Immature natural killer cell (primary cell): ENCODE measurements at regions not wholly inside any gene's neighbourhood (a gene's known extent, or its start where the extent isn't known, plus 50 kb on each side); places are given as distances from the start of the nearest gene placed in this dataset.

ENCODE experiments used
- DNase-seq, 3 donors: peaks; one replicate each; pipeline ENCODE4 v3.0.0; 2022; ENCODE audit warnings: mixed read lengths in 1 of 3
- H3K27ac Mint-ChIP-seq, 6 donors: one replicate each; pipeline ENCODE4 v1.8.0; 2020; ENCODE audit warnings: mixed read lengths in 6 of 6, mild to moderate bottlenecking in 5 of 6, inconsistent platforms in 4 of 6, moderate library complexity in 3 of 6
- H3K27me3 Mint-ChIP-seq, 3 donors: one replicate each; pipeline ENCODE4 v1.8.0; 2020 to 2021; ENCODE audit warnings: low read depth in 3 of 3, mild to moderate bottlenecking in 3 of 3, mixed read lengths in 3 of 3, moderate library complexity in 3 of 3, inconsistent platforms in 1 of 3
- H3K36me3 Mint-ChIP-seq, 3 donors: one replicate each; pipeline ENCODE4 v1.8.0; 2020; ENCODE audit warnings: mixed read lengths in 3 of 3, inconsistent platforms in 2 of 3, mild to moderate bottlenecking in 2 of 3
- H3K4me1 Mint-ChIP-seq, 2 donors: one replicate each; pipeline ENCODE4 v1.8.0; 2020; ENCODE audit warnings: inconsistent platforms in 2 of 2, mild to moderate bottlenecking in 2 of 2, mixed read lengths in 2 of 2, moderate library complexity in 1 of 2
- H3K4me3 Mint-ChIP-seq, 5 donors: one replicate each; pipeline ENCODE4 v1.8.0; 2020; ENCODE audit warnings: mild to moderate bottlenecking in 5 of 5, mixed read lengths in 5 of 5, inconsistent platforms in 3 of 5, moderate library complexity in 3 of 5
- H3K9me3 Mint-ChIP-seq, 6 donors: one replicate each; pipeline ENCODE4 v1.8.0; 2020; ENCODE audit warnings: mild to moderate bottlenecking in 6 of 6, mixed read lengths in 6 of 6, inconsistent platforms in 4 of 6, moderate library complexity in 3 of 6

DNA sequence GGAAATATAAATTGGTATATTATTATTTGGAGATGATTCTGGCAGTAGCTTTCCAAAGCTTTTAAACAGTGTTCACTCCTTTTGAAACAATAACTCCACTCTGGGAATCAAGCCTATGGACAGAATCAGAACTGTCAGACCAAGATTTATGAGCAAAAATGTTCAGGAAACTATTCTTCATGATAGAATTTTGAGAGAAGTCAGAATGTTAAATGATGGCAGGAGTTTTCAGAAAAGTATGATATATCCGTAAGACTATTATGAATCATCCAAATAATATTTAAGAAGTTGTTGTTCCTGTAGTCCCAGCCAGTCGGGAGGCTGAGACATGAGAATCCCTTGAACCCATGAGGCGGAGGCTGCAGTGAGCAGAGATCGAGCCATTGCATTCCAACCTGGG lies 50.5 kb upstream of the ADGRG2 start:
- no peak overlapping the region for H3K4me3 Mint-ChIP-seq
- no peak overlapping the region for H3K27ac Mint-ChIP-seq
- H3K9me3 Mint-ChIP-seq, result no peaks in the 10 kb centered on the region
- H3K27me3 Mint-ChIP-seq, result peaks cover 0 to 2% (median 2%) of the 10 kb centered on the region in 3 donors
- H3K36me3 Mint-ChIP-seq, result no peaks in the 10 kb centered on the region
- H3K4me1 Mint-ChIP-seq, result peaks cover 11 to 15% of the 10 kb centered on the region in 2 donors
- DNase-seq, result no peak

DNA sequence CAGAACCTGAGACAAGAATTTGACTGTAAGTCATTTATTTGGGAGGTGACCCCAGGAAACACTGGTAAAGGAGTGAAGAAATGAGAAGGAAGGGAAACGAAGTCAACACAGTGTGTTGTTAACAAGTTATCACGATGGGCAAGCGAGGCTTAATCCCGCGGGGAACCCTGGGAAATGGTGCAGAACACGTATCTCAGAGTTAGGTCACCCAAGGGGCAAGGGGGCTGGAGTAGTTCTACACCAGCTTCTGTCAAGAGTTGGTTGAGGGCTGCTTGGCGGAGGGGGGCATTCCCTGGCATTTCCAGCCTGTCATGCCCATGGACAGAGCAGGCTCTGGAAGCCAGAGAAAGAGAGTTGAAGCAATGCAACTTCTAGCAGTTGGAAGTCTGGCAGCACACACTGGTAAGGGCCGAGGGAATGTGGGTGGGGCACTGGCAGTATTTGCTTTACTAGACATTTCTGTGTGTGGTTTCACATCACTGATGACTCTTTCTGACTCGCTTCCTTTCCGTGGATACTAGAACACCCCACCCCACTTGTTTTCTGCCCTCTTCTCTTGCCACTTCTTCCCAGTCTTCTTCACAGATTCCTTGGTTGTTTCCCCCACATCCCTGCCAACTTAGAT lies 52.2 kb upstream of the ADGRG2 start:
- no peaks in the 10 kb centered on the region for H3K36me3 Mint-ChIP-seq
- H3K4me3 Mint-ChIP-seq, result peak overlapping the region in 1 of 5 donors; percentile 22
- H3K27me3 Mint-ChIP-seq, result peaks cover 0 to 4% (median 2%) of the 10 kb centered on the region in 3 donors
- no peak for DNase-seq
- peaks cover 11 to 15% of the 10 kb centered on the region in 2 donors for H3K4me1 Mint-ChIP-seq
- H3K27ac Mint-ChIP-seq, result peak overlapping the region in 3 of 6 donors; percentile 0 to 57 (median 32)
- no peaks in the 10 kb centered on the region for H3K9me3 Mint-ChIP-seq

DNA sequence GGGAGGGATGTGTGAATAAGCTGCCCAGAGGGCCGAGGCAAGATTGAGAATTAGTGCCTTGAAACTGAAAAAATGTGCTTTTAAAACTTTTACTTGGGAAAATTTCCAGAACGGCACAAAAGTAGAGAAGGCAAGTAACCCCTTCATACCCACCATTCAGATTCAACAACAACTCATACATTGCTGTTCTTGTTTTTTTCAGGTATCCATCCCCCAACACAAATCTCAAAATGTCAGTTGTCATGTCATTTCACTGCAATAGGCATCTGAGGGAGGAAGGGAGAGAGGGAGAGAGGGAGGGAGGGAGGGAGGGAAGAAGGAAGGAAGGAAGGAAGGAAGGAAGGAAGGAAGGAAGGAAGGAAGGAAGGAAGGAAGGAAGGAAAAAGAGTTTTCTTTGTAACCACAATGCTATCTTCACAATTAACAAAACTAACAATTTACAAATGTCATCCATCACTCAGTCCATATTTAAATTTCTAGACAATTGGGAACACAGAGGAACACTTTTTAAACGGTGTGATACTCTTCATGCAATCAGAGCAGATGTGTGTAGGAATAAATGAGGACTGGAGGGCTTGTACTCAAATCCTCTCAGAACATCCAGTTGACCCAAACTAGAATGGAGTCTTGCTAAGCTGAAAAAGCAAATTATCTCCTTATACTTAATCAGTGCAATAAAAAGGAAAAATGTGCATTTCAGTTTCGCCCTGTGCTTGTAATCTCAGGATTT lies 54.8 kb upstream of the ADGRG2 start:
- H3K27ac Mint-ChIP-seq, result no peak overlapping the region
- no peaks in the 10 kb centered on the region for H3K36me3 Mint-ChIP-seq

DNA sequence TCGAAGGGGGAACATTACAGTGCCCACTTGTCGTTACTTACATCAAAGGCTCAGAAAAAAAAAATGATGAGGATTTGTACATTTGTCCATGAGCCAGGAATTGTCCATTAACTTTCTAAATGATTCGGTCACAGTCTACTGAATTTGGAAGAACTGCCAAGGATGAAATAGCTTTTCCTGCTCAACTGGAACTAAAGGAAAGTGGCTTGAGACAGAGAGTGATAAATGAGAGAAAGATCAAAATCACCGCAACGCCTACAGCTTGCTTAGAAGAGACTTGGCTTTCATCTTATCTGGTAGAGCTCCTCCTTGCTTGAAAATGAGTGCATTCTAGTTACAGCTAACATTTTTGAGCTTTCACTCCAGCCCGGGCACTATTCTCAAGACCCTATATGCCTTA lies 55.5 kb upstream of the ADGRG2 start:
- peaks cover 0 to 3% (median 0%) of the 10 kb centered on the region in 6 donors for H3K9me3 Mint-ChIP-seq
- H3K4me3 Mint-ChIP-seq, result no peak overlapping the region
- H3K36me3 Mint-ChIP-seq, result no peaks in the 10 kb centered on the region
- no peak overlapping the region for H3K27ac Mint-ChIP-seq
- peaks cover 0 to 5% (median 2%) of the 10 kb centered on the region in 3 donors for H3K27me3 Mint-ChIP-seq
- peaks cover 11 to 15% of the 10 kb centered on the region in 2 donors for H3K4me1 Mint-ChIP-seq
- no peak for DNase-seq

More for the DNA sequence above, 54.8 kb upstream of the ADGRG2 start:
- Mint-ChIP-seq H3K4me3 (no peak overlapping the region), H3K4me1 (peaks cover 11 to 15% of the 10 kb centered on the region in 2 donors), H3K27me3 (peaks cover 0 to 5% (median 3%) of the 10 kb centered on the region in 3 donors), H3K9me3 (peaks cover 0 to 3% (median 0%) of the 10 kb centered on the region in 6 donors)
- no peak for DNase-seq

DNA sequence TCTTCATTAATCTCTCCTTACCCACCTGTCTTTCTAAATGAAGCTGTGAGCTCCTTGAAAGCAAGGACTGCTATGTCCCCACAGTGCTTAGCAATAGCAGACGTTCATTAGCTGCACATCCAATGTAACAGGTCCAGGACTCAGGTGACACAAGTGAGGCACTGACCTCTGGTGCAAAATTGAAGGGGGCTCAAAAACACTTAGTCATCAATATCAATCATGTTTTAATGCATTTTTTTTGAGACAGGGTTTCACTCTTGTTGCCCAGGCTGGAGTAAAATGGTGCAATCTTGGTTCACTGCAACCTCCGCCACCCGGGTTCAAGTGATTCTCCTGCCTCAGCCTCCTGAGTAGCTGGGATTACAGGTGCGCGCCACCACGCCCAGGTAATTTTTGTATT lies 56.1 kb upstream of the ADGRG2 start:
- H3K36me3 Mint-ChIP-seq, result no peaks in the 10 kb centered on the region
- H3K4me3 Mint-ChIP-seq, result no peak overlapping the region
- no peak overlapping the region for H3K27ac Mint-ChIP-seq
- H3K9me3 Mint-ChIP-seq, result peaks cover 0 to 3% (median 0%) of the 10 kb centered on the region in 6 donors
- peaks cover 0 to 6% (median 2%) of the 10 kb centered on the region in 3 donors for H3K27me3 Mint-ChIP-seq
- DNase-seq, result no peak
- peaks cover 11 to 15% of the 10 kb centered on the region in 2 donors for H3K4me1 Mint-ChIP-seq

DNA sequence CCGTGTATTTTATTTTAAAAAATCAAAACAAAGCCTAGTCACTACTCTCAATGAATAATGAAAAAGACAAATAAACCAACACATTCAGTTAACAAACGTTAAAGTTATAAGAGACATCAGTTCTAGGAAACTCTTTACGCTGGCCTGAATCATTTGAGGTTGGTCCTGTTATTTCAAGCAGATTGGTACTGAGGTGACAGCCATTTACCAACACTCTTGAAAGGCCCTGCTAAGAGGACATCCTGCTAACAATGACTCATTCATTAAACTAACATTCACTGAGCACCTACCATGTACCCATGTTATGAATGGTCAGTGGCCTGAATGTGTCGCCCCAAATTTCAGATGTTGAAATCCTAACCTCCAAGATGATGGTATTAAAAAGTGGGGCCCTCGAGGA lies 57.1 kb upstream of the ADGRG2 start:
- no peak for DNase-seq
- Mint-ChIP-seq H3K4me3 (no peak overlapping the region), H3K27ac (no peak overlapping the region), H3K9me3 (peaks cover 0 to 3% (median 0%) of the 10 kb centered on the region in 6 donors), H3K36me3 (no peaks in the 10 kb centered on the region), H3K4me1 (peaks cover 11 to 15% of the 10 kb centered on the region in 2 donors), H3K27me3 (peaks cover 0 to 5% (median 2%) of the 10 kb centered on the region in 3 donors)

DNA sequence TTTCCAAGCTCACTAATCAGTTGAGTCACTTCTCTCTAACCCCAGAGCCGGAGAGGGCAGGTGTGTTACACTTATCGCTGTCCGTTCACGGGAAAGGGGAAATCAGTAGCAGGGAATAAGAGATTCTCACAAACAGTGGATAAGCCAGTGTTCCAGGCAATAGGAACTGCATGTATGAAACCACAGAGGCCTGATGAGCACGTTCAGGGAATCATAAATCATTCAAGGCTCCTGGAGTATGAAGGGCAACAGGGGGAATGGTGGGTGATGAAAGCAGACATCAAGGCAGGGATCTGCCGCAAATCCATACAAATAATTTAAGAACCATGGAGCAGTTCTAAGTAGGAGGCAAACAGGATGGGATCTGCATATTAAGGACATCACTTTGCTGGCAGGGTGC lies 59.1 kb upstream of the ADGRG2 start:
- H3K9me3 Mint-ChIP-seq, result peaks cover 0 to 3% (median 0%) of the 10 kb centered on the region in 6 donors
- no peaks in the 10 kb centered on the region for H3K36me3 Mint-ChIP-seq
- peaks cover 3 to 6% of the 10 kb centered on the region in 2 donors for H3K4me1 Mint-ChIP-seq
- DNase-seq, result no peak
- H3K27me3 Mint-ChIP-seq, result peaks cover 0 to 5% (median 2%) of the 10 kb centered on the region in 3 donors
- H3K27ac Mint-ChIP-seq, result no peak overlapping the region
- no peak overlapping the region for H3K4me3 Mint-ChIP-seq

DNA sequence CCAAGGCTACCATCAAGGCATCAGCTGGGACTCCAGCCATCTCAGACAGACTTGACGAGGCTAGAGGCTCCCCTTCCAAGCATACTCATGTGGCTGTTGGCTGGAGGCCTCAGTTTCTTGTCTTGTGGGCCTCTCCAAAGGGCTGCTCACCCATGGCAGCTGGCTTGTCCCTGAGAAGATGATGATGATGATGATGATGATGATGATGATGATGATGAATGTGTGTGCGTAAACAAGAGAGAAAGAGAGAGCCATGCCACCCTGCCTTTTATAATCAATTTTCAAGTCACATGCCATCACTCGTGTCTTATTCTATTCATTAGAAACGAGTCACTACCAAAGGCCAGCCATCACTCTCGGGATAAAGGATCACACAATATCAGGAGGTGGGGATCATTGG lies 60.5 kb upstream of the ADGRG2 start:
- Mint-ChIP-seq H3K27ac (no peak overlapping the region), H3K9me3 (peaks cover 0 to 3% (median 0%) of the 10 kb centered on the region in 6 donors), H3K4me3 (no peak overlapping the region), H3K36me3 (no peaks in the 10 kb centered on the region), H3K27me3 (peaks cover 0 to 5% (median 2%) of the 10 kb centered on the region in 3 donors), H3K4me1 (no peaks in the 10 kb centered on the region)
- no peak for DNase-seq

DNA sequence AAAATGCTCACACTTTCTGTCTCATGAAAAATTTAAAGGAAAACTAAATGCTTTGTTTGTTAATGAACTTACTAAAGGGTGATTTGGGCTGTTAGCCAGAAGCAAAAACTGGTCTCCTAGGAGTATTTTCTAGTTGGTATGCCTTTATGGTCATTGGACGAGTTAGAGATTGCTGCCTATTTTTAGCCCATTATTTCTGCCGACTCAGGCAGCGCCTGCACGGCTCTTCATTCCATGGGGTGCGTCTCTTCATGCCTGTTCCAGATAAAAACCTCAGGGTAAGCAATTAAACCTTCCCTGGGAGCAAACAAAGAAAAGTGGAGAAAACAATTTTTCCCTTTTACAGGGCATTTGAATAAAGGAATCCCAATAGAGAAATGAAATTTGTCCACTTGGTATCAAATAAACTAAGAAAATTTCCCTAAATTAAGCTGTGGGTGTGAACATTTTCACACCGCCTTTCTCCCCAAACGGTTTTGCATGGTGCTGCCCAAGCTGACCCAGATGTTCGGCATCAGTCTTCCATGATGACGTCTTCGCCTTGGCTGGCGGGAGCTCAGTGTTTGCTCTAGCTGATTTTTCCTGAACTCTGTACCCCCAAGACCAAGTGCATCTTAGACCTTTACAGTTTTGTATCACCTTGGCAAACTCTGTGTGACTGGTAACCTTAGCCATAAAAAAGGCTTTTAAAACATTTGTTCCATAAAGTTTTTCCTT lies 61.7 kb upstream of the ADGRG2 start:
- Mint-ChIP-seq H3K27ac (no peak overlapping the region), H3K4me3 (no peak overlapping the region), H3K4me1 (no peaks in the 10 kb centered on the region), H3K36me3 (no peaks in the 10 kb centered on the region), H3K27me3 (peaks cover 0 to 5% (median 0%) of the 10 kb centered on the region in 3 donors), H3K9me3 (peaks cover 0 to 3% (median 0%) of the 10 kb centered on the region in 6 donors)
- DNase-seq, result no peak

DNA sequence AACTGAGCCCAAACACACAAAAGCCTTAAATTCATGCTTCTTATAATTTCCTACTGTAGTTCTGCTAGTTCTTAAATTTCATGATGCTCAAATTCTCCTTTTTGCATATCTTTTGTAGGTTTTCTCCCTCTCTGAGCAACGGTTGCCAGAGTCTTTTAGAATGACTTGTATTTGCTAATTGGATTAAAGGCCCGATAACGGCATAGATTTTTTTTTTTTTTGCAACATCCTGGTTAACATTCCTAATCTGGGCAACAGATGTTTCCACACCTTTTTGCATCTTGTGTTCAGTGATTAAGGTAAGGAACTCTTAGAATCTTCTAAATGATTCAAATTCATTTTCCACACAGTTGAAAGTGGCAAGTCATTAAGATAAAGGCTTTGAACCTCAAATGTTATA lies 66.3 kb upstream of the ADGRG2 start:
- no peaks in the 10 kb centered on the region for H3K9me3 Mint-ChIP-seq
- H3K27ac Mint-ChIP-seq, result no peak overlapping the region
- H3K4me3 Mint-ChIP-seq, result no peak overlapping the region
- no peaks in the 10 kb centered on the region for H3K36me3 Mint-ChIP-seq
- no peak for DNase-seq
- H3K27me3 Mint-ChIP-seq, result no peaks in the 10 kb centered on the region
- no peaks in the 10 kb centered on the region for H3K4me1 Mint-ChIP-seq

DNA sequence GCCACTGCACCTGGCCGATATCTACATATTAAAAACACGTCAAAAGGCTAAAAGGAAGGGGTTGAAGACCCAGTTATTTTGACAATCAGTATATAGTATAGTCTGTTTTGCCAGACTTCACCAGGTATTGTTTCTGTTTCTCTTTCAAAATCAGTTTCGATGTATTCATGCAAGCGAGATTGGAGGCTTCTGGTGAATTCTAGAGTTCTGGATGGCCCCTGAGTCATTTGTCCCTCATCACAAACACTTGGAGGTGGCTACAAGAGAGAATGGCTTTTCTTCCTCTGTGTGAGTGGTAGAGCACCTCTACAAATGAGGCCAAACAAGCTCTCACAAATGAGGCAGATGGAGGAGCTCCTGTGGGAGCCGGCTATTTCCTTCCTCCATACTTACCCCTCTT lies 68.6 kb upstream of the ADGRG2 start:
- Mint-ChIP-seq H3K27ac (no peak overlapping the region), H3K4me1 (peaks cover 0 to 5% of the 10 kb centered on the region in 2 donors), H3K36me3 (no peaks in the 10 kb centered on the region), H3K27me3 (no peaks in the 10 kb centered on the region), H3K4me3 (no peak overlapping the region), H3K9me3 (no peaks in the 10 kb centered on the region)
- no peak for DNase-seq

DNA sequence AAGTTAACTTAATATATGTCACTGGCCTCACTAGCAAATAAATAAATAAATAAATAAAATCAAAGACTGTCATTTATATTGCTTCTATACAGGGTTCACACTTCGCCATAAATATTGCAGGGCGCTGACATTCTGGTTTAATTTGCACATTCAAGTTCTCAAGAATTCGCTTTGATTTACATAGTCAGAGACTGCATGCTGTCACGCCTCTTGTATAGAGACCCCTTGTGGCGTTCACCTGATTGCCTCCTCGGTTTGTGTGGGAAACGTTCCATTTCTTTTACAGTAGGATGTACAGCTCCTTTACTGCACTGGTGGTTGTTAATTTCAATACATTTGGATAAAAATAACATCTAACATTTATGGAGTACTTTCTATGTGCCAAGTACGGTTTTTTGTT lies 71.3 kb upstream of the ADGRG2 start:
- H3K4me1 Mint-ChIP-seq, result peaks cover 4 to 14% of the 10 kb centered on the region in 2 donors
- no peak overlapping the region for H3K27ac Mint-ChIP-seq
- no peak for DNase-seq
- peaks cover 0 to 5% (median 0%) of the 10 kb centered on the region in 6 donors for H3K9me3 Mint-ChIP-seq
- H3K36me3 Mint-ChIP-seq, result no peaks in the 10 kb centered on the region
- H3K4me3 Mint-ChIP-seq, result no peak overlapping the region
- H3K27me3 Mint-ChIP-seq, result no peaks in the 10 kb centered on the region

DNA sequence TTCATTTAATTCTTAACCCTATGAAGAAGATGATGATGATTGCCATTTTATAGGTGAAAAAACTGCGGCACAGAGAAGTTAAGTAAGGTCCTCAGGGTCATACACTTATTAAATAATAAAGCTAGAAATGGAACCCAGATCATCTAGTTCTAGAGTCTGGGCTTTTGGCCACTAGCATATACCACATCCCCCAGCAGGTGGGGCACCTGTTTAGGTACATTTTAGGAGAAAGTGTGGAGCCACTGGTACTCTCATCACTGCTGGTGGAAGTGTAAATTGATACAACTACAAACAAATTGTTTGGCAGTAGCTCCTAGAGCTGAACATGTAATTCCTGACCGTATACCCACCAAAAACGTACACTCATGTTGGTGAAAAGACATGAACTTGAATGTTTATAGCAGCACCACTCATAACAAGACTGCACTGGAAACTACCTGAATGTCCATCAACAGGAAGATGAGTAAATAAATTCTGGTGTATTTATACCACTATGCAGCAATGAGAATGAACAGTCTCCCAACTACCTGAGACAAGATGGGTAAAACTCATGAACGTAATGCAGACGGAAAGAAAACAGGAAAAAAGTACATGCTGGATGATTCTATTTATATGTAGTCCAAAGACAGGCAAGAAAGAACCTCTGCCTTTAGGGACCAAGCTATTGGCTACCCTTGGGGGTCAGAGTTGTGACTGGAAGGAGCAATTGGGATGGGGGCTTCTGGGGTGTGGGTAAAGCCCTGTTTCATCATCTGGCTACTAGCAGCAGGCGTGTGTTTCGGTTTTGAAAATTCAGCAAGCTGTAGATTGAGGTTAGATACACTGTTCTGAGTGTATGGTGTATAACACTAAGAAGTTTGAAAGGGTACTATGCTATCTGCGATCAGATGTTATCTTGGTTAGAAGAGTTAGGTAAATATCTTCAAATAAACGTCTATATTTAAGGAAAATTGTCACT lies 72.3 kb upstream of the ADGRG2 start:
- Mint-ChIP-seq H3K27me3 (no peaks in the 10 kb centered on the region), H3K4me3 (peak overlapping the region in 1 of 5 donors; percentile 54), H3K36me3 (no peaks in the 10 kb centered on the region), H3K27ac (peak overlapping the region in 2 of 6 donors; percentile 58 to 65), H3K9me3 (peaks cover 0 to 6% (median 0%) of the 10 kb centered on the region in 6 donors), H3K4me1 (peaks cover 6 to 24% of the 10 kb centered on the region in 2 donors)
- DNase-seq, result no peak
